Fibroblast of the aortic adventitia (primary cell): ENCODE measurements at regions not wholly inside any gene's neighbourhood (a gene's known extent, or its start where the extent isn't known, plus 50 kb on each side); places are given as distances from the start of the nearest gene placed in this dataset.

Experiments
- DNase-seq: peaks from one replicate; pipeline ENCODE4 v3.0.0-alpha.2; 2010; ENCODE audit warnings: low read depth
- H3K4me3 ChIP-seq: 2 replicates; pipeline ENCODE4 v1.5.1; 2011; ENCODE audit warnings: low read depth, mild to moderate bottlenecking, control low read depth, low read length, moderate library complexity
- TF ChIP-seq, protein P1 (sequence below): IDR thresholded peaks from 2 replicates; pipeline ENCODE4 v1.5.1; 2011; ENCODE audit warnings: mild to moderate bottlenecking, low read length, control low read depth, inconsistent platforms; ENCODE audit not compliant: insufficient read depth

DNA sequence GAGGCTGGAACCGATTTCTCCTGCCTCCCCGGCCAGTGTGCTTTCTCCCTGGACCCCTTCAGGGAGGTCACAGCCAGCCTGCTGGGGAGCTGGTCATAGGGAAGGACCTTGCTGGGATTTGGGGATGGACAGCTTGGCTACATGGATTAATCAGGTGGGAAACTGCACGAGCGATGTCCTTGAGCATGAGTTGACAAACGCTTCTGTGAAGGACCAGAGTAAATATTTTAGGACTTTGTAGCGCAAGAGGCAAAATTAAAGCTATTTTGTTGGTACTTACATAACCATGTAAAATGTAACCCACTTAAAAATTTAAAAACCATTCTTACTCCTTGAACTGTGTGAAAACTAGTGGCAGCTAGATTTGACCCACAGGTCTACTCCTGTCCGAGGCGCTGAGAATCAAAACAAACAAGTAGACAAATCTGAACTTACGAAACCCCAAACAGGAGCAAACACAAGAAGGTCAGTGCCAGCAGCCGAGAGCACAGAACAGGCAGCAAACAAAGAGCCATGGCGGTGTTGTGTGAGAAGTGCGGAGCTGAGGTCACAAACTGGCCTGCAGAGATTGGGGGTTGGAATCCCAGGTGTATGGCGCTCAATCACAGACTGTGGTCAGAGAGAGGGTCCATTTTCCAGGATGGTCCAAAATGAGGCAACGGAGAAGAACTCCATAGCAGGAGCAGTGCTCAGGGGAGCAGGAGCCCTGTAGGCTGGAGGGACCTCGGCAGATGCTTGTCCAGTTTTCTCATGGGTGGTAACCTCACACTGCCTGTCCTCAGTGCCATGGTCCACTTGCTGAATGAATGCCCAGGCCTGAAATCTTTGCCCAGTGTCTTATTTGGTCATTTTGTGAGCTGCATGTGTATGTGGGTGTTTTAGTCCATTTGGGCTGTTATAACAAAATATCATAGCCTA lies 79.2 kb upstream of the CLMN start:
- no peak for DNase-seq
- TF ChIP-seq, protein P1, sequence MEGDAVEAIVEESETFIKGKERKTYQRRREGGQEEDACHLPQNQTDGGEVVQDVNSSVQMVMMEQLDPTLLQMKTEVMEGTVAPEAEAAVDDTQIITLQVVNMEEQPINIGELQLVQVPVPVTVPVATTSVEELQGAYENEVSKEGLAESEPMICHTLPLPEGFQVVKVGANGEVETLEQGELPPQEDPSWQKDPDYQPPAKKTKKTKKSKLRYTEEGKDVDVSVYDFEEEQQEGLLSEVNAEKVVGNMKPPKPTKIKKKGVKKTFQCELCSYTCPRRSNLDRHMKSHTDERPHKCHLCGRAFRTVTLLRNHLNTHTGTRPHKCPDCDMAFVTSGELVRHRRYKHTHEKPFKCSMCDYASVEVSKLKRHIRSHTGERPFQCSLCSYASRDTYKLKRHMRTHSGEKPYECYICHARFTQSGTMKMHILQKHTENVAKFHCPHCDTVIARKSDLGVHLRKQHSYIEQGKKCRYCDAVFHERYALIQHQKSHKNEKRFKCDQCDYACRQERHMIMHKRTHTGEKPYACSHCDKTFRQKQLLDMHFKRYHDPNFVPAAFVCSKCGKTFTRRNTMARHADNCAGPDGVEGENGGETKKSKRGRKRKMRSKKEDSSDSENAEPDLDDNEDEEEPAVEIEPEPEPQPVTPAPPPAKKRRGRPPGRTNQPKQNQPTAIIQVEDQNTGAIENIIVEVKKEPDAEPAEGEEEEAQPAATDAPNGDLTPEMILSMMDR: no peak
- H3K4me3 ChIP-seq: no peak overlapping the region

DNA sequence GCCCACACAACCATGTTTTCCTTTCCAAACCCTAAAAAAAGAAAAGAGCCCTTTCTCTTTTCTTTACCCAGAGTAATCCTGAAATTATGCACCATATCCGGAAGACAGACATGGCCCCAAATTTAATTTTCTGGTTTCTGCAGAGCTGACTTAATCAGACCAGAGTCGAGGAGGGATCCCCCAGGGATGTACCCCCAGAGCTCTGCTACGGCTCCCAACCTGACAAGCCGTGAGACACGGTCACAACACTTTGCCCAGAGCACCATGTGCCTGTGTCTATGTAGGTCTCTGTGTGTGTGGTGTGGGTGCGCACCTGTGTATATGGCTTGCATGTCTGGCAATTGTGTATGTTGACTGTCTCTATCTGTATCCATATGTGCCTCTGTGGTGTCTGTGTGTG lies 77.6 kb upstream of the CLMN start:
- H3K4me3 ChIP-seq: no peak overlapping the region

DNA sequence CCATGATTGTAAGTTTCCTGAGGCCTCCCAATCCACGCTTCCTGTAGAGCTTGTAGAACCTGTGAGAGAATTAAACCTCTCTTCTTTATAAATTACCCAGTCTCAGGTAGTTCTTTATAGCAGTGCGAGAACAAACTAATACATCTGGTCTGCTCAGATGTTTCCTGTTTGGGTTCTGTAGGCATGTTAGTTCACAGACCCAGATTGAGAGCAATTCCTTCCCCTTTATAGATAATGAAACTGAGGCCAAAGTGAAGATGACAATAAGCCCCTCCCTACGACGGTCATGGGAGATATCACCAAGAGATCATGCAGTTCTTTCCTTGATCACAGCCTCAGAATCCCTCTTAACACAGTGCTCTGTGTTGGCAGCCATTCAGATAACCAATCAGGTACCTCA lies 76.5 kb upstream of the CLMN start:
- TF ChIP-seq, protein P1: no peak
- H3K4me3 ChIP-seq: no peak overlapping the region
- DNase-seq: no peak

More for the DNA sequence above, 77.6 kb upstream of the CLMN start:
- TF ChIP-seq, protein P1: no peak
- DNase-seq: no peak

DNA sequence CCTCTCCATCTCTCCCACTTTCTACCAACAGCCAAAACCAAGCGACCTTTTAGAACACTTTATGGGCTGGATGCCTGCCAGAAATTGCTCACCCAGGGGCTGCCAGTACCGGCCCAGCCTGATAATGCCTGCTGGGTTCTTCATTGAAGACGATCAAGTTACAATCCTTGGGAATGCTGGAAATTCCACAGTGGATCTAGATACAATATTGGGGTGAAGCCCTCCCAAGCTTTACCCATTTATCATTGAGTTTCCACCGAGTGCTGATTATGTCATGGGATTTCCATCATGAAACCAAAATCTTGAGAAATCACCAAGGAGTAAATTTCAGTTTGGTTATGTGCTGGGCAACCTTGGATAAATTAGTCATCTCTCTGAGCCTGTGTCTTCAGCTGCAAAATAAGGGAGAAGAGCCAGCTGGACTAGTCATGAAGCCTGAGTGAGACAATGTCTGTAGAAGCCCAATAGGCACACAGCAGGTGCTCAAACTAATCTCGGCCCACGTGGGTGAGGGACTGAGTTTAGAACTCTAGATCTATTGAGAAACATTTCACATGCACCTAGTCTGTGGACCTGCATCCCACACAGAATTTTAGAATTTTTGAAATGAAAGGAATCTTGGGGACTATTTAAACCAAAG lies 75.5 kb upstream of the CLMN start:
- no peak overlapping the region for H3K4me3 ChIP-seq
- TF ChIP-seq, protein P1: no peak
- no peak for DNase-seq

DNA sequence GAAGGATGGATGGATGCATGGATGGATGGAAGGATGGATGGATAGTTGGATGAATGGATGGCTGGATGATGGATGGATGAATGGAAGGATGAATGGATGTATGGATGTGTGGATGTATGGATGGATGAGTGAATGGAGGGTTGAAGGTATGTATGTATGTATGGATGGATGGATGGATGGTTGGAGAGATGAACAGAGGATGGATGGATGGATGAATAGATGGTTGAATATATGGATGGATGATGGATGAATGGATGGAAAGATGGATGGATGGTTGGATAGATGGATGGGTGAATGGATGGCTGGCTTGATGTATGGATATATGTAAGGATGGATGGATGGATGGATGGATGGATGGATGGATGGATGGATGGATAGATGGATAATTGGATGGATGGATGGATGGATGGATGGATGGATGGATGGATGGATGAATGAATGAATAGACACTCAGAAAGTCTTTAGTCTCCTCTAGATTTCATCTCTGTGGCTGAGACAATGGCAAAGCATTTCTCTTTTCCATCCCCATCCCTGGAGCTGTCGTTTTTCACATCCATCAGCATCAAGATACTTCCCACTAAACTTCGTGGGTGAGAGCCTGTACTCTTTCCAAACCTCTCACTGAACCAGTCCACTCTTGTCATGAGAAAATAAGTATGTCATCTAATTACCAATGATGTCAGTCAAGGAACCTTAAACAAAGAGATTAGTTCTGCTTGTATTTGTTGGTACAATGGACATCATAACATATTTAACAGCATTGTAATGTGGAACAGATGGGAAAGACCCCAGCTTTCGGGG lies 74.8 kb upstream of the CLMN start:
- TF ChIP-seq, protein P1: no peak

DNA sequence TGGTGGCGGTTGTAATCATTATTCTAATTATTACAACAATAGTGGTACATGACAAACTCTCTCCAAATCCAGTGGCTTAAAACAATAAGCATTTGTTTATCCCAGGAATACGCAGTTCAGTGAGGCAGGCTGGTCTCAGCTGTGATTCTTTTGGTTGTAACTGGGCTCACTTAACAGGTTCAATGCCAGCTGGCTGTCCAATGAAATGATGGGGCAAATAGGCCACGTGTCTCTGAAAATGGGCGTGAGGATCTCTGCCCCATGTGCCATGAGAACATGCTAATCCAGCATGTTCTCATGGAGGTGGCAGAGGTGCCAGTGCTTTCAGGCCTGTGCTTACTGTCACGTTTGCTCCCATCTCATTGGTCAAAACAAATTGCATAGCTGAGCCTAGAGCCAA lies 73.1 kb upstream of the CLMN start:
- no peak for DNase-seq
- no peak overlapping the region for H3K4me3 ChIP-seq
- TF ChIP-seq, protein P1: no peak

More for the DNA sequence above, 74.8 kb upstream of the CLMN start:
- no peak for DNase-seq
- H3K4me3 ChIP-seq: no peak overlapping the region
